Mesothelial cell of epicardium (in vitro differentiated cells): ENCODE measurements at regions not wholly inside any gene's neighbourhood (a gene's known extent, or its start where the extent isn't known, plus 50 kb on each side); places are given as distances from the start of the nearest gene placed in this dataset.

Source experiments
- DNase-seq, 2 experiments: peaks; one replicate each; pipeline ENCODE4 v3.0.0; 2021; ENCODE audit warnings: low spot score in 2 of 2; ENCODE audit not compliant: unreplicated experiment in 2 of 2
- H3K27ac Mint-ChIP-seq: 2 replicates; pipeline ENCODE4 v1.8.0; 2021; ENCODE audit warnings: mixed read lengths
- H3K27me3 Mint-ChIP-seq: 2 replicates; pipeline ENCODE4 v1.8.0; 2021; ENCODE audit warnings: low read depth, mixed read lengths
- H3K36me3 Mint-ChIP-seq: 2 replicates; pipeline ENCODE4 v1.8.0; 2021; ENCODE audit warnings: mixed read lengths
- H3K4me1 Mint-ChIP-seq: 2 replicates; pipeline ENCODE4 v1.8.0; 2021; ENCODE audit warnings: mixed read lengths
- H3K4me3 Mint-ChIP-seq: 2 replicates; pipeline ENCODE4 v1.8.0; 2021; ENCODE audit warnings: mild to moderate bottlenecking, moderate library complexity, mixed read lengths
- H3K9me3 Mint-ChIP-seq: 2 replicates; pipeline ENCODE4 v1.8.0; 2021; ENCODE audit warnings: mixed read lengths
- CTCF ChIP-seq: fragments of 200-600 bp; sonication (generic); IDR thresholded peaks from one replicate; pipeline ENCODE4 v1.5.0; 2021; ENCODE audit warnings: antibody characterized with exemption; ENCODE audit not compliant: unreplicated experiment

- TF ChIP-seq CTCF = peak; percentile 74
- DNase-seq = no peak
Measured at GRCh38 chr15:38707802-38708671, 143.4 kb upstream of the RASGRP1 start.

GRCh38 chr15:38708672-38709180 lies 144.1 kb upstream of the RASGRP1 start:
- Mint-ChIP-seq H3K4me1 (peaks cover 2% of the 10 kb centered on the region), H3K4me3 (no peak overlapping the region), H3K27me3 (peaks cover 6% of the 10 kb centered on the region), H3K27ac (no peak overlapping the region), H3K36me3 (no peaks in the 10 kb centered on the region), H3K9me3 (no peaks in the 10 kb centered on the region)
- no peak for DNase-seq
- no peak for TF ChIP-seq CTCF

More at GRCh38 chr15:38707802-38708671, 143.4 kb upstream of the RASGRP1 start:
- Mint-ChIP-seq H3K4me3 (no peak overlapping the region), H3K36me3 (no peaks in the 10 kb centered on the region), H3K9me3 (no peaks in the 10 kb centered on the region), H3K27me3 (peaks cover 6% of the 10 kb centered on the region), H3K27ac (no peak overlapping the region), H3K4me1 (peaks cover 2% of the 10 kb centered on the region)

GRCh38 chr15:38709196-38709595 lies 144.6 kb upstream of the RASGRP1 start:
- no peak for TF ChIP-seq CTCF
- Mint-ChIP-seq H3K27ac (no peak overlapping the region), H3K36me3 (no peaks in the 10 kb centered on the region), H3K27me3 (peaks cover 6% of the 10 kb centered on the region), H3K4me3 (no peak overlapping the region), H3K9me3 (no peaks in the 10 kb centered on the region), H3K4me1 (peaks cover 3% of the 10 kb centered on the region)
- DNase-seq = no peak

GRCh38 chr15:38714309-38715072 lies 149.9 kb upstream of the RASGRP1 start:
- H3K4me1 Mint-ChIP-seq = peaks cover 6% of the 10 kb centered on the region
- no peaks in the 10 kb centered on the region for H3K36me3 Mint-ChIP-seq
- H3K9me3 Mint-ChIP-seq = no peaks in the 10 kb centered on the region
- DNase-seq = peak in 1 of 2 experiments; percentile 45
- H3K27me3 Mint-ChIP-seq = no peaks in the 10 kb centered on the region
- TF ChIP-seq CTCF = no peak
- no peak overlapping the region for H3K4me3 Mint-ChIP-seq
- H3K27ac Mint-ChIP-seq = peak overlapping the region; percentile 18

- Mint-ChIP-seq H3K36me3 (no peaks in the 10 kb centered on the region), H3K4me3 (no peak overlapping the region), H3K27me3 (no peaks in the 10 kb centered on the region), H3K27ac (no peak overlapping the region), H3K4me1 (no peaks in the 10 kb centered on the region), H3K9me3 (no peaks in the 10 kb centered on the region)
- TF ChIP-seq CTCF = no peak
- DNase-seq = no peak
Measured at GRCh38 chr15:38720893-38721567, 156.4 kb upstream of the RASGRP1 start.
